IMR-90 (cell line): ENCODE measurements at regions not wholly inside any gene's neighbourhood (a gene's known extent, or its start where the extent isn't known, plus 50 kb on each side); places are given as distances from the start of the nearest gene placed in this dataset.

Experiments used
- ATAC-seq: fragments of 200-7000 bp; cut with Tn5 transposase; 2 replicates; pipeline ENCODE4 v1.9.1; 2020; ENCODE audit warnings: low read depth, mild to moderate bottlenecking, moderate library complexity
- BruUV-seq: library from RNA; stranded (reverse); fragments of 400-500 nt; replicated peaks from 2 replicates; lab custom pipeline; 2021; lab: Mats Ljungman, UMichigan
- CTCF ChIA-PET: fragments of 300-600 bp; formaldehyde crosslinking; extraction: SDS; loops from one replicate; lab custom pipeline; 2021; ENCODE audit warnings: antibody characterized with exemption; lab: Yijun Ruan, JAX
- POLR2A ChIA-PET: fragments of 300-600 bp; sonication (Branson Sonifier 250); formaldehyde crosslinking; loops from one replicate; lab custom pipeline; 2022; ENCODE audit warnings: antibody characterized with exemption; ENCODE audit not compliant: unreplicated experiment; lab: Charles Lee
- DNase-seq: peaks from one replicate; pipeline ENCODE4 v3.0.0; 2013
- H2AFZ ChIP-seq: replicated peaks from 2 replicates; pipeline ENCODE3; 2013; ENCODE audit warnings: low read length, mild to moderate bottlenecking; ENCODE audit not compliant: poor library complexity
- H2AK5ac ChIP-seq: 2 replicates; pipeline ENCODE4 v1.6.1; 2013; ENCODE audit warnings: low read depth, low read length, inconsistent platforms
- H2AK9ac ChIP-seq: replicated peaks from 2 replicates; pipeline ENCODE3; 2013; ENCODE audit warnings: mild to moderate bottlenecking, low read depth, low read length, moderate library complexity; ENCODE audit not compliant: poor library complexity
- H2BK120ac ChIP-seq: 2 replicates; pipeline ENCODE4 v1.6.1; 2013; ENCODE audit warnings: low read depth, low read length, inconsistent platforms
- H2BK15ac ChIP-seq: 3 replicates; pipeline ENCODE4 v1.6.1; 2013; ENCODE audit warnings: low read depth, low read length, inconsistent platforms
- H2BK20ac ChIP-seq: 2 replicates; pipeline ENCODE4 v1.6.1; 2013; ENCODE audit warnings: low read depth, mild to moderate bottlenecking, inconsistent platforms, low read length, moderate library complexity
- H2BK5ac ChIP-seq: 2 replicates; pipeline ENCODE4 v1.6.1; 2013; ENCODE audit warnings: mild to moderate bottlenecking, low read depth, low read length, inconsistent platforms; ENCODE audit not compliant: poor library complexity, severe bottlenecking
- H3K14ac ChIP-seq: replicated peaks from 2 replicates; pipeline ENCODE4 v1.6.1; 2013; ENCODE audit warnings: low read depth, low read length, inconsistent platforms
- H3K18ac ChIP-seq: 2 replicates; pipeline ENCODE4 v1.6.1; 2013; ENCODE audit warnings: low read depth, low read length, control low read depth
- H3K23ac ChIP-seq: 2 replicates; pipeline ENCODE4 v1.6.1; 2013; ENCODE audit warnings: low read depth, low read length, inconsistent platforms
- H3K27ac ChIP-seq: 2 replicates; pipeline ENCODE4 v1.5.1; 2013; ENCODE audit warnings: mild to moderate bottlenecking, control low read depth, low read length; ENCODE audit not compliant: insufficient read depth
- H3K27me3 ChIP-seq: 2 replicates; pipeline ENCODE4 v1.6.1; 2013; ENCODE audit warnings: low read length; ENCODE audit not compliant: control insufficient read depth, insufficient read depth
- H3K36me3 ChIP-seq: 2 replicates; pipeline ENCODE4 v1.6.1; 2013; ENCODE audit warnings: low read length, mixed read lengths; ENCODE audit not compliant: control insufficient read depth, insufficient read depth
- H3K4ac ChIP-seq: 2 replicates; pipeline ENCODE4 v1.6.1; 2013; ENCODE audit warnings: low read depth, low read length, inconsistent platforms
- H3K4me1 ChIP-seq: 2 replicates; pipeline ENCODE4 v1.6.1; 2013; ENCODE audit warnings: low read length, mixed read lengths; ENCODE audit not compliant: control insufficient read depth, insufficient read depth
- H3K4me2 ChIP-seq: 2 replicates; pipeline ENCODE4 v1.6.1; 2013; ENCODE audit warnings: low read depth, mild to moderate bottlenecking, control low read depth, low read length, moderate library complexity
- H3K4me3 ChIP-seq: 2 replicates; pipeline ENCODE4 v1.5.1; 2013; ENCODE audit warnings: low read depth, mild to moderate bottlenecking, control low read depth, low read length, moderate library complexity; ENCODE audit not compliant: insufficient read depth
- H3K56ac ChIP-seq: 2 replicates; pipeline ENCODE4 v1.6.1; 2013; ENCODE audit warnings: low read length, inconsistent platforms; ENCODE audit not compliant: insufficient read depth; ENCODE audit errors: extremely low read depth
- H3K79me1 ChIP-seq, 2 experiments: 2 replicates each; pipeline ENCODE4 v1.6.1; 2013; ENCODE audit warnings: low read length in 2 of 2, inconsistent platforms in 1 of 2, low read depth in 1 of 2
- H3K9ac ChIP-seq: 2 replicates; pipeline ENCODE4 v1.6.1; 2013; ENCODE audit warnings: low read depth, low read length, control low read depth
- H3K9me1 ChIP-seq: 2 replicates; pipeline ENCODE4 v1.6.1; 2013; ENCODE audit warnings: low read length, inconsistent platforms; ENCODE audit not compliant: insufficient read depth
- H3K9me3 ChIP-seq: 2 replicates; pipeline ENCODE4 v1.6.1; 2013; ENCODE audit warnings: low read length; ENCODE audit not compliant: control insufficient read depth, insufficient read depth
- H4K20me1 ChIP-seq: 2 replicates; pipeline ENCODE4 v1.6.1; 2013; ENCODE audit warnings: low read length, inconsistent platforms; ENCODE audit not compliant: insufficient read depth
- H4K5ac ChIP-seq: 2 replicates; pipeline ENCODE4 v1.6.1; 2013; ENCODE audit warnings: mild to moderate bottlenecking, low read depth, low read length, control low read depth
- H4K8ac ChIP-seq, 2 experiments: 2 replicates each; pipeline ENCODE4 v1.6.1; 2013; ENCODE audit warnings: low read depth in 2 of 2, low read length in 2 of 2, control low read depth in 1 of 2, inconsistent platforms in 1 of 2
- H4K91ac ChIP-seq: 2 replicates; pipeline ENCODE4 v1.6.1; 2013; ENCODE audit warnings: low read depth, low read length, inconsistent platforms; ENCODE audit not compliant: insufficient read depth
- BHLHE40 ChIP-seq: fragments of 150-350 bp; IDR thresholded peaks from 2 replicates; pipeline ENCODE4 v1.6.1; 2016; ENCODE audit warnings: mild to moderate bottlenecking, low read depth, low read length
- CEBPB ChIP-seq: IDR thresholded peaks from 2 replicates; pipeline ENCODE4 v1.6.1; 2012; ENCODE audit warnings: low read depth, low read length, improper control_type of control experiment
- CHD1 ChIP-seq: IDR thresholded peaks from 2 replicates; pipeline ENCODE4 v1.6.1; 2012; ENCODE audit warnings: low read depth, low read length, improper control_type of control experiment
- ELK1 ChIP-seq: fragments of 150-350 bp; IDR thresholded peaks from 2 replicates; pipeline ENCODE4 v1.6.1; 2016; ENCODE audit warnings: low read depth, mild to moderate bottlenecking, low read length, moderate library complexity, borderline replicate concordance
- FOS ChIP-seq: fragments of 150-350 bp; IDR thresholded peaks from 2 replicates; pipeline ENCODE4 v1.6.1; 2016; ENCODE audit warnings: low read depth, low read length
- MAFK ChIP-seq: IDR thresholded peaks from 2 replicates; pipeline ENCODE4 v1.6.1; 2012; ENCODE audit warnings: low read depth, low read length, improper control_type of control experiment
- MAZ ChIP-seq: IDR thresholded peaks from 2 replicates; pipeline ENCODE4 v1.6.1; 2012; ENCODE audit warnings: low read depth, mild to moderate bottlenecking, low read length, improper control_type of control experiment, moderate library complexity, borderline replicate concordance
- MXI1 ChIP-seq: IDR thresholded peaks from 2 replicates; pipeline ENCODE4 v1.6.1; 2012; ENCODE audit warnings: low read depth, mild to moderate bottlenecking, low read length, moderate library complexity, borderline replicate concordance
- NFE2L2 ChIP-seq: fragments of 150-350 bp; IDR thresholded peaks from 2 replicates; pipeline ENCODE4 v1.6.1; 2016; ENCODE audit warnings: low read depth, mild to moderate bottlenecking, low read length
- POLR2A ChIP-seq: IDR thresholded peaks from 2 replicates; pipeline ENCODE4 v1.6.1; 2012; ENCODE audit warnings: mild to moderate bottlenecking, low read depth, low read length
- RAD21 ChIP-seq: IDR thresholded peaks from 2 replicates; pipeline ENCODE4 v1.6.1; 2012; ENCODE audit warnings: low read length, improper control_type of control experiment
- RCOR1 ChIP-seq: IDR thresholded peaks from 2 replicates; pipeline ENCODE4 v1.6.1; 2012; ENCODE audit warnings: mild to moderate bottlenecking, low read length, improper control_type of control experiment; ENCODE audit not compliant: insufficient replicate concordance
- RFX5 ChIP-seq: IDR thresholded peaks from 2 replicates; pipeline ENCODE4 v1.8.0; 2012; ENCODE audit warnings: low read depth, mild to moderate bottlenecking, low read length, moderate library complexity
- SMC3 ChIP-seq: fragments of 150-350 bp; IDR thresholded peaks from 2 replicates; pipeline ENCODE4 v1.6.1; 2016; ENCODE audit warnings: low read depth, mild to moderate bottlenecking, antibody characterized with exemption, low read length, moderate library complexity
- WGBS, 2 experiments: methylation state at CpG; one replicate each; pipeline versions ENCODE4 v1.1.5 to v1.1.7; 2013; ENCODE audit warnings: missing lambda C conversion rate in 2 of 2; ENCODE audit not compliant: insufficient read length in 1 of 2; ENCODE audit errors: extremely low coverage in 2 of 2; 5-methylcytosine and 5-hydroxymethylcytosine counted together
- dilution Hi-C: fragments of 300-500 bp; cut with HindIII; formaldehyde crosslinking; loops from one replicate; pipeline ENCODE4 v1.14.3; 2018; ENCODE audit warnings: low sequenced_read_pairs; ENCODE audit not compliant: unreplicated experiment
- in situ Hi-C: fragments of 300-500 bp; cut with MboI; formaldehyde crosslinking; loops from 3 replicates; pipeline ENCODE4 v1.14.3; 2019; ENCODE audit warnings: low sequenced_read_pairs, inconsistent platforms, mixed read lengths
- intact Hi-C: fragments of 100-400 bp; cut with micrococcal nuclease; formaldehyde crosslinking; loops from 2 replicates; pipeline ENCODE4 v1.10.0; 2022
- TF ChIP-seq, protein P1 (sequence below): fragments of 150-350 bp; IDR thresholded peaks from 2 replicates; pipeline ENCODE4 v1.6.1; 2017; ENCODE audit warnings: mild to moderate bottlenecking, antibody characterized with exemption, low read length, low read depth
- TF ChIP-seq, protein P2 (sequence below): conservative IDR thresholded peaks from 2 replicates; pipeline ENCODE4 v1.5.1; 2012; ENCODE audit warnings: mild to moderate bottlenecking, low read depth, low read length, improper control_type of control experiment

DNA sequence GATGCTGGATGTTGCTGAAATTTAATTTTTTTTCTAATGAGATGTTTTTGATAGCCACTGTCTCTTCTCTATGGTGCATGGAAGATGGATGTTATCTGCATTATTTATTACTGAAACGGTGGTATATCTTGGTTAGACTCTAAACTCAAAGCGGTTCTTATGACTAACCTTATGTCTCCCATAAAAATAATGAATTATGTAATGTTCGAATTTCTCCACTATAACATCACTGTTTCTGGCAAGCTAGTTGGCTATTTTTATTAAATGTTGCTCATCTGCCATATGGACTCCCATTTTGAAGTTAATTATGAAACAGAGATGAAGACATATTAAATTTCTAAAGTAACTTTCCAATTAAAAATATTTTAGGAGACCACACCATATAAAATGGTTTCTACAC lies 808.6 kb upstream of the ADGRL4 start:
- Histone ChIP-seq H4K91ac (no peak overlapping the region), H3K79me1 (no peaks in the 10 kb centered on the region), H2BK5ac (no peak overlapping the region), H3K56ac (no peak overlapping the region), H3K14ac (no peak overlapping the region), H3K4ac (no peak overlapping the region), H3K23ac (no peak overlapping the region), H4K8ac (no peak overlapping the region), H3K4me1 (peaks cover 2% of the 10 kb centered on the region; the same call in 1 of the 2 replicates), H4K20me1 (no peaks in the 10 kb centered on the region), H2BK15ac (no peak overlapping the region), H3K9me3 (no peaks in the 10 kb centered on the region), H3K27ac (no peak overlapping the region), H2AFZ (no peak overlapping the region), H2BK20ac (no peak overlapping the region), H3K18ac (no peak overlapping the region), H3K9ac (no peak overlapping the region), H3K27me3 (no peaks in the 10 kb centered on the region), H3K9me1 (no peaks in the 10 kb centered on the region), H2AK5ac (no peak overlapping the region), H3K4me2 (no peak overlapping the region), H3K36me3 (no peaks in the 10 kb centered on the region), H2AK9ac (no peak overlapping the region), H3K4me3 (no peak overlapping the region), H4K5ac (no peak overlapping the region), H2BK120ac (no peak overlapping the region)
- ChIA-PET CTCF (no interaction called here), POLR2A (no interaction called here)
- in situ Hi-C loops, result no loop called here
- WGBS, 2 experiments, result no CpG with 5 or more reads among the region's 3 CpGs
- no peak for TF ChIP-seq RAD21
- TF ChIP-seq SMC3, result no peak
- no peak for TF ChIP-seq NFE2L2
- TF ChIP-seq POLR2A, result no peak
- TF ChIP-seq, protein P1, sequence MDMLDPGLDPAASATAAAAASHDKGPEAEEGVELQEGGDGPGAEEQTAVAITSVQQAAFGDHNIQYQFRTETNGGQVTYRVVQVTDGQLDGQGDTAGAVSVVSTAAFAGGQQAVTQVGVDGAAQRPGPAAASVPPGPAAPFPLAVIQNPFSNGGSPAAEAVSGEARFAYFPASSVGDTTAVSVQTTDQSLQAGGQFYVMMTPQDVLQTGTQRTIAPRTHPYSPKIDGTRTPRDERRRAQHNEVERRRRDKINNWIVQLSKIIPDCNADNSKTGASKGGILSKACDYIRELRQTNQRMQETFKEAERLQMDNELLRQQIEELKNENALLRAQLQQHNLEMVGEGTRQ, result no peak
- no peak for TF ChIP-seq CHD1
- no peak for TF ChIP-seq RFX5
- no peak for TF ChIP-seq RCOR1
- TF ChIP-seq MXI1, result no peak
- no peak for TF ChIP-seq BHLHE40
- TF ChIP-seq ELK1, result no peak
- TF ChIP-seq, protein P2, sequence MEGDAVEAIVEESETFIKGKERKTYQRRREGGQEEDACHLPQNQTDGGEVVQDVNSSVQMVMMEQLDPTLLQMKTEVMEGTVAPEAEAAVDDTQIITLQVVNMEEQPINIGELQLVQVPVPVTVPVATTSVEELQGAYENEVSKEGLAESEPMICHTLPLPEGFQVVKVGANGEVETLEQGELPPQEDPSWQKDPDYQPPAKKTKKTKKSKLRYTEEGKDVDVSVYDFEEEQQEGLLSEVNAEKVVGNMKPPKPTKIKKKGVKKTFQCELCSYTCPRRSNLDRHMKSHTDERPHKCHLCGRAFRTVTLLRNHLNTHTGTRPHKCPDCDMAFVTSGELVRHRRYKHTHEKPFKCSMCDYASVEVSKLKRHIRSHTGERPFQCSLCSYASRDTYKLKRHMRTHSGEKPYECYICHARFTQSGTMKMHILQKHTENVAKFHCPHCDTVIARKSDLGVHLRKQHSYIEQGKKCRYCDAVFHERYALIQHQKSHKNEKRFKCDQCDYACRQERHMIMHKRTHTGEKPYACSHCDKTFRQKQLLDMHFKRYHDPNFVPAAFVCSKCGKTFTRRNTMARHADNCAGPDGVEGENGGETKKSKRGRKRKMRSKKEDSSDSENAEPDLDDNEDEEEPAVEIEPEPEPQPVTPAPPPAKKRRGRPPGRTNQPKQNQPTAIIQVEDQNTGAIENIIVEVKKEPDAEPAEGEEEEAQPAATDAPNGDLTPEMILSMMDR, result no peak
- TF ChIP-seq CEBPB, result no peak
- TF ChIP-seq MAFK, result no peak
- TF ChIP-seq FOS, result no peak
- TF ChIP-seq MAZ, result no peak
- ATAC-seq (no peak), DNase-seq (no peak)
- dilution Hi-C loops, result no loop called here
- intact Hi-C loops, result no loop called here
- BruUV-seq, result no TSS peak
